Mesodermal cell (in vitro differentiated cells): ENCODE measurements at regions not wholly inside any gene's neighbourhood (a gene's known extent, or its start where the extent isn't known, plus 50 kb on each side); places are given as distances from the start of the nearest gene placed in this dataset.
"Not testable (repeated sequence)": the region's sequence is repeated elsewhere in the genome, so short reads cannot be mapped to it uniquely, and the experiment has no call there.

ENCODE experiments used
- H3K27ac ChIP-seq: 2 replicates; pipeline ENCODE4 v1.7.0; 2013; ENCODE audit warnings: mild to moderate bottlenecking, low read depth, low read length, moderate library complexity; ENCODE audit not compliant: severe bottlenecking
- H3K36me3 ChIP-seq: 2 replicates; pipeline ENCODE4 v1.7.1; 2013; ENCODE audit warnings: mild to moderate bottlenecking, low read length, moderate library complexity; ENCODE audit not compliant: control insufficient read depth, insufficient read depth
- H3K4me1 ChIP-seq: one replicate; pipeline ENCODE4 v1.7.1; 2013; ENCODE audit warnings: mild to moderate bottlenecking, low read length; ENCODE audit not compliant: insufficient read depth, control insufficient read depth, poor library complexity, severe bottlenecking
- H3K4me3 ChIP-seq: 2 replicates; pipeline ENCODE4 v1.7.0; 2013; ENCODE audit warnings: low read length, control low read depth, mild to moderate bottlenecking; ENCODE audit not compliant: insufficient read depth, poor library complexity, severe bottlenecking; ENCODE audit errors: extremely low read depth
- H3K9me3 ChIP-seq: 2 replicates; pipeline ENCODE4 v1.7.1; 2013; ENCODE audit warnings: mild to moderate bottlenecking, low read length, moderate library complexity; ENCODE audit not compliant: control insufficient read depth
- WGBS, 2 experiments: methylation state at CpG; one replicate each; pipeline ENCODE4 v1.1.5; 2013; ENCODE audit warnings: missing lambda C conversion rate in 2 of 2; ENCODE audit not compliant: insufficient coverage in 2 of 2; 5-methylcytosine and 5-hydroxymethylcytosine counted together

DNA sequence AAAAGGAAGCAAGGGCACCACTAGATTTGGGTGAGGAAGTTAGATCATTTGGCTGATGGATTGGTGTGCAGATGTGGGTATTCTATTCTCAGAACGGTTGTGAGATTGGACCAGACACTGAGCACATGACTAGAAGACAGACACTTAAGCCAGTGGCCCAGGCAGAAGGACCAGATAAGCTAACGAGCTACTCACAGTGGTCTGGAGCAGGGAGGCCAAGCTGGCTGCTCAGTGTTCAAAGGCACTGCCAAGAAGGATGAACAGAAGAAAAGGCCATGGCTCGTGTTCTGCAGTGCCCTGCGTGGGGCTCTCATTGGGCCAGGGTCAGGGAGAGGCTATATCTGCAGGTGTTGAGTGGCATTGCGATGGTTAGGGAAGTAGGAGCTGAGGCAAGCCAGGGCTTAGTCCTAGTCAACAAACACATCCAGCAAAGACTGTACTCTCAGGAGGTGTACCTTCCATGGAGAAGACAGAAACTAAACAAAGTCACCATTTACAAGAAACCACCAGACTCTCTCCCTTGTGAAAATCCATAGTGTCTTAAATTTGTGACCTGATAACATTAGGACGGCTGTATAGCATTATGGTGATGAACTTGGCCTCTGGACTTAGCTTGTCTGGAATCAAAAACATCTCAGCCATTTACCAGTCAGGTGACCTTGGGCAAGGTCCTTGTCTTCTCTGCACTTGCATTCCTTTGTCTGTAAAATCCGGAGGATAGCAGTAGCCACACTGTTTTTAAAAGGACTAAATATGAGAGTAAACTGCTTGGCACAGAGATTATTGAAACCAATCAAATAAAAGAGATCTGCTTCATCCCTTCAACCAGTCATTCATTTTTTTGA is 274.5 kb downstream of the SIPA1L2 start:
- no peaks in the 10 kb centered on the region for H3K4me1 ChIP-seq
- H3K9me3 ChIP-seq: no peaks in the 10 kb centered on the region
- H3K27ac ChIP-seq: no peak overlapping the region
- no peak overlapping the region for H3K4me3 ChIP-seq
- H3K36me3 ChIP-seq: no peaks in the 10 kb centered on the region
- WGBS, 2 experiments: 86 to 99% methylated on average over 3 to 5 of the region's 7 CpGs

GRCh38 chr1:232353001-232353400 is 276.9 kb downstream of the SIPA1L2 start:
- Histone ChIP-seq H3K9me3 (no peaks in the 10 kb centered on the region), H3K4me3 (no peak overlapping the region), H3K27ac (no peak overlapping the region), H3K36me3 (no peaks in the 10 kb centered on the region), H3K4me1 (no peaks in the 10 kb centered on the region)
- 100% methylated on average over 1 to 2 of the region's 4 CpGs for WGBS, 2 experiments

- WGBS, 2 experiments: 97 to 98% methylated on average over 3 to 4 of the region's 6 CpGs
- H3K4me3 ChIP-seq: no peak overlapping the region
- no peaks in the 10 kb centered on the region for H3K9me3 ChIP-seq
- no peak overlapping the region for H3K27ac ChIP-seq
- no peaks in the 10 kb centered on the region for H3K4me1 ChIP-seq
- no peaks in the 10 kb centered on the region for H3K36me3 ChIP-seq
Measured at GRCh38 chr1:232352366-232352765, 277.6 kb downstream of the SIPA1L2 start.

DNA sequence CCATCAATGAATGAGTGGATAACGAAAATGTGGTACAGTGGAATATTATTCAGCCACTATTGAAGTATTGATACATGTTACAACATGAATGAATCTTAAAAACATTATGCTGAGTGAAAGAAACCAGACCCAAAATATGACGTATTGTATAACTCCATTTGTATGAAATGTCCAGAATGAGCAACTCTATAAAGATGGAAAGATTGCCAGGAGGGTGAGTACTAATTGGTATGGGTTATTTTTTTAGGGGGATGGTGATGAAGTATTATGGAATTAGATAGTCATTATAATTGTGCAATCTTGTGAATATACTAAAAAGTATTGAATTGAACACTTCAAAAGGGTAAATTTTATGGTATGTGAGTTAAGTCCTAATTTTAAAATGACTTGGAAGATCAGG is 278.6 kb downstream of the SIPA1L2 start:
- no peaks in the 10 kb centered on the region for H3K36me3 ChIP-seq
- no peaks in the 10 kb centered on the region for H3K4me1 ChIP-seq
- H3K9me3 ChIP-seq: no peaks in the 10 kb centered on the region
- H3K27ac ChIP-seq: no peak overlapping the region
- no peak overlapping the region for H3K4me3 ChIP-seq
- 100% methylated on average over 2 of the region's 2 CpGs; no CpG with 5 or more reads in 1 of the 2 experiments for WGBS, 2 experiments

GRCh38 chr1:232346844-232347243 is 283.1 kb downstream of the SIPA1L2 start:
- Histone ChIP-seq H3K27ac (no peak overlapping the region), H3K4me3 (no peak overlapping the region), H3K36me3 (no peaks in the 10 kb centered on the region), H3K4me1 (no peaks in the 10 kb centered on the region), H3K9me3 (peaks cover 5% of the 10 kb centered on the region)
- 100% methylated on average over 1 of the region's 1 CpG for WGBS, 2 experiments

GRCh38 chr1:232344791-232345399 is 285.0 kb downstream of the SIPA1L2 start:
- Histone ChIP-seq H3K4me1 (no peaks in the 10 kb centered on the region), H3K27ac (no peak overlapping the region), H3K4me3 (no peak overlapping the region), H3K9me3 (peaks cover 5% of the 10 kb centered on the region), H3K36me3 (no peaks in the 10 kb centered on the region)
- WGBS, 2 experiments: 60 to 100% methylated on average over 1 of the region's 4 CpGs

- not testable (repeated sequence) for H3K27ac ChIP-seq, H3K36me3 ChIP-seq, H3K9me3 ChIP-seq, H3K4me1 ChIP-seq, H3K4me3 ChIP-seq
- 100% methylated on average over 1 of the region's 3 CpGs; no CpG with 5 or more reads in 1 of the 2 experiments for WGBS, 2 experiments
Measured at GRCh38 chr1:232344186-232344585, 285.7 kb downstream of the SIPA1L2 start.

- H3K27ac ChIP-seq: no peak overlapping the region
- no peak overlapping the region for H3K4me3 ChIP-seq
- no peaks in the 10 kb centered on the region for H3K4me1 ChIP-seq
- H3K36me3 ChIP-seq: no peaks in the 10 kb centered on the region
- peaks cover 5% of the 10 kb centered on the region for H3K9me3 ChIP-seq
- WGBS, 2 experiments: 83 to 91% methylated on average over 2 to 3 of the region's 4 CpGs
Measured at GRCh38 chr1:232340446-232340845, 289.5 kb downstream of the SIPA1L2 start.

DNA sequence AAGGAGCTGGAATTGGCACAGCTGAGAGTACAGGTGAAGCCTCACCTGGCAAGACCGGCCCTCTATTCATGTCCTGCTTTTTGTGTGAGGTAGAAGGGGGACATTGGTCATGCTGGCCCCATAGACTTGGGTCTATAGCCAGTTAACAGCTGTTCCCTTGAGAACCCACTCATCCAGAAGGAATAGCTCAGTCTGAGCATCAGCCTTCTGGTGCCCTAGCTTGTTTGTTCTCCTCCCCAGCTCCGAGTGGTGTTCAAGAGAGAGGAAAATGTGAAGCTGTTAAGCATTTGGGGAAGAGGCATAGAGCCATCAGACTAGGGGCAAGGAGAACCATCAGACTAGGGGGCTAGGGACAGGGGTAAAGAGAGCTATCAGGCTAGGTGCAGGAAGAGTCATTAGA is 290.9 kb downstream of the SIPA1L2 start:
- Histone ChIP-seq H3K9me3 (no peaks in the 10 kb centered on the region), H3K4me3 (no peak overlapping the region), H3K36me3 (no peaks in the 10 kb centered on the region), H3K27ac (no peak overlapping the region), H3K4me1 (no peaks in the 10 kb centered on the region)
- WGBS, 2 experiments: 50 to 70% methylated on average over 1 to 2 of the region's 2 CpGs

DNA sequence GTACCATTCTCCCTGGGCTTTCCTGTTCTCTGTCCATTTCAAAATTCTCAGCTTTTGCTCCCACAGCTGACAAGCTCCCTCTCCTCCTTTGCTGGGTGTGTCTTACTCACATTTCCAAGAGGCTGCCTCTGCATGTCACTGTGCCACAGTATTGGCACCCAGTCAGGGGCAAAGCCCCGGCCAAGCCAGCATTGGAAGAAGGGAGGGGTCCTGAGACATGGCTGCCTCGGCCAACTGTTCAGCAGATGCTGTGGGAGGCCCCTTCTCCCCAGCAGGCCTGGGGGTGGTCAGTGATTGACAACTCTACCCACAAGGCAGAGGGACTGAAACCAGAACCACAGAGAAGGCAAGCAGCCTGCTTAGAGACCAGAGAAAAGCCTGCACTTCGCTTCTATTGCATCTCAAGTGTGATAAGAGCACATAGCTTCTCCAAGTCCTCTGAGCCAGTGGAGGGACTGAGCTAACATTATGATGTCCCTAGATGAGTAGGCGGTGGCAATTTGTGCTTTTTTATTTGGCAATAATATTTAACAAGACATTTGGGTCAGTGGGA is 294.1 kb downstream of the SIPA1L2 start:
- Histone ChIP-seq H3K4me3 (no peak overlapping the region), H3K9me3 (peaks cover 2% of the 10 kb centered on the region), H3K36me3 (no peaks in the 10 kb centered on the region), H3K4me1 (no peaks in the 10 kb centered on the region), H3K27ac (no peak overlapping the region)
- 71 to 100% methylated on average over 2 to 3 of the region's 4 CpGs for WGBS, 2 experiments

- H3K4me1 ChIP-seq: no peaks in the 10 kb centered on the region
- no peaks in the 10 kb centered on the region for H3K36me3 ChIP-seq
- peaks cover 8% of the 10 kb centered on the region for H3K9me3 ChIP-seq
- H3K27ac ChIP-seq: no peak overlapping the region
- WGBS, 2 experiments: 98 to 100% methylated on average over 1 to 6 of the region's 7 CpGs
- H3K4me3 ChIP-seq: no peak overlapping the region
Measured at GRCh38 chr1:232335261-232335660, 294.7 kb downstream of the SIPA1L2 start.
